Stimulated activated CD4-positive, alpha-beta T cell treated with anti-CD3 and anti-CD28 coated beads, TNF-alpha, amount 100 ng/mL, for 1 hour (primary cell): ENCODE measurements at regions not wholly inside any gene's neighbourhood (a gene's known extent, or its start where the extent isn't known, plus 50 kb on each side); places are given as distances from the start of the nearest gene placed in this dataset.

Experiments used
- DNase-seq, 3 donors: peaks; one replicate each; pipeline ENCODE4 v3.0.0-alpha.2; 2020; ENCODE audit warnings: low read depth in 3 of 3, low spot score in 1 of 3

GRCh38 chr17:22569459-22570143 lies 877.3 kb downstream of the KCNJ18 start:
- DNase-seq = no peak

GRCh38 chr17:22570144-22570845 lies 878.0 kb downstream of the KCNJ18 start:
- DNase-seq = no peak

GRCh38 chr17:22599322-22599721 lies 907.0 kb downstream of the KCNJ18 start:
- DNase-seq = no peak

GRCh38 chr17:22600644-22601298 lies 908.4 kb downstream of the KCNJ18 start:
- DNase-seq = no peak
